Fibroblast of mammary gland (primary cell): ENCODE measurements at regions not wholly inside any gene's neighbourhood (a gene's known extent, or its start where the extent isn't known, plus 50 kb on each side); places are given as distances from the start of the nearest gene placed in this dataset.

Experiments
- DNase-seq: peaks from one replicate; pipeline ENCODE4 v3.0.0-alpha.2; 2010; ENCODE audit warnings: low read depth
- H3K4me3 ChIP-seq: 2 replicates; pipeline ENCODE4 v1.5.1; 2011; ENCODE audit warnings: low read depth, mild to moderate bottlenecking, low read length, moderate library complexity; ENCODE audit not compliant: control insufficient read depth
- TF ChIP-seq, protein P1 (sequence below): conservative IDR thresholded peaks from 2 replicates; pipeline ENCODE4 v1.5.1; 2011; ENCODE audit warnings: low read depth, low read length, inconsistent platforms; ENCODE audit not compliant: control insufficient read depth, insufficient read depth

DNA sequence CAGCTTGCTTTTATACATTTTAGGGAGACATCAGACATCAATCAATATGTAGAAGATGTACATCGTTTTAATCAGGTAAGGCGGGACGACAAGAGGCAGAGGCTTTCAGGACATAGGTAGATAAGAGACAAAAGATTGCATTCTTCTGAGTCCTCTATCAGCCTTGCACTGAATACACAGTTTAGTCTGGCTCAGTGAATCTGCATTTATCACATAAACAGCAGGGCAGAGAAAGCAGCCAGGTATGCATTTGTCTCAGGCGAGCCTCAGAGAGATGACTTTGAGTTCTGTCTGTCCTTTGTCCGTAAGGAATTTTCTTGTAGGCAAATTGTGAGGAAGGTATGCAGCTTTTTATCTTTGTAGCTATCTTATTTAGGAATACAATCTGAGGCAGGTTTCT lies 202.8 kb upstream of the TAS2R1 start:
- no peak overlapping the region for H3K4me3 ChIP-seq
- TF ChIP-seq, protein P1, sequence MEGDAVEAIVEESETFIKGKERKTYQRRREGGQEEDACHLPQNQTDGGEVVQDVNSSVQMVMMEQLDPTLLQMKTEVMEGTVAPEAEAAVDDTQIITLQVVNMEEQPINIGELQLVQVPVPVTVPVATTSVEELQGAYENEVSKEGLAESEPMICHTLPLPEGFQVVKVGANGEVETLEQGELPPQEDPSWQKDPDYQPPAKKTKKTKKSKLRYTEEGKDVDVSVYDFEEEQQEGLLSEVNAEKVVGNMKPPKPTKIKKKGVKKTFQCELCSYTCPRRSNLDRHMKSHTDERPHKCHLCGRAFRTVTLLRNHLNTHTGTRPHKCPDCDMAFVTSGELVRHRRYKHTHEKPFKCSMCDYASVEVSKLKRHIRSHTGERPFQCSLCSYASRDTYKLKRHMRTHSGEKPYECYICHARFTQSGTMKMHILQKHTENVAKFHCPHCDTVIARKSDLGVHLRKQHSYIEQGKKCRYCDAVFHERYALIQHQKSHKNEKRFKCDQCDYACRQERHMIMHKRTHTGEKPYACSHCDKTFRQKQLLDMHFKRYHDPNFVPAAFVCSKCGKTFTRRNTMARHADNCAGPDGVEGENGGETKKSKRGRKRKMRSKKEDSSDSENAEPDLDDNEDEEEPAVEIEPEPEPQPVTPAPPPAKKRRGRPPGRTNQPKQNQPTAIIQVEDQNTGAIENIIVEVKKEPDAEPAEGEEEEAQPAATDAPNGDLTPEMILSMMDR = no peak
- no peak for DNase-seq

GRCh38 chr5:9831823-9832222 lies 201.7 kb upstream of the TAS2R1 start:
- no peak overlapping the region for H3K4me3 ChIP-seq
- DNase-seq = no peak
- TF ChIP-seq, protein P1 = no peak

DNA sequence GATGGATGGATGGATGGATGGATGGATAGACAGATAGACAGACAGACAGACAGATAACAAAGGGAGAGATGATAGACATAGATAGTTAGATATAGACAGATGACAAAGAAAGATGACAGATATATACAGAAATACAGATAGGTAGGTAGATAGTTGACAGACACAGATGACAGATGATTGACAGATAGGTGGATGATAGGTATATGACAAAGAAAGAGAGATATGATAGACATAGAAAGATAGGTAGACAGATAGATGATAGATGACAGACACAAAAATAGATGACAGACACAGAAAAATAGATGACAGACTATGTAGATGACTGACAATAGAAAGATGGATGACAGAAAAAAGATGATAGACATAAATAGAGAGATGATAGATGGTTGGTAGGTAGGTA lies 200.0 kb upstream of the TAS2R1 start:
- TF ChIP-seq, protein P1 = no peak
- DNase-seq = no peak
- H3K4me3 ChIP-seq = no peak overlapping the region

DNA sequence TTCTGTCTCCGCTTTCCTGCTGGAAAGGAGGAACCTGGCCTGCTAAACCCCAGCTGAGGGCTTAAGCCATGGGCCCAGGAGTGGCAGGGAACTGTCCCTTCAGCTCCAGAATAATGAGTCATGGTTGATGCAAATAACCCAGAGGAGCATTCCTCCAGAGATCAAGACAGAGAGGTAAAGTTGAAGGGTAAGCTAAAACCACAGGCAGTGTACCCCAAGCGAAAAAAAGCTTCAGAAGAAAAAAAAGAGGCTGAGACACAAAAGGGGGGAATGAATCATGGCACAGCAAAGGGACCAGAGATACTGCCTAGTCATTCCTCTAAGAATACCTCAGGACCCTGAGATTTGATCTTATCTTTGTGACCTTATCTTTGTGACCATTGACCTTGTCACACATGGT lies 199.5 kb upstream of the TAS2R1 start:
- TF ChIP-seq, protein P1 = no peak
- DNase-seq = no peak
- no peak overlapping the region for H3K4me3 ChIP-seq

DNA sequence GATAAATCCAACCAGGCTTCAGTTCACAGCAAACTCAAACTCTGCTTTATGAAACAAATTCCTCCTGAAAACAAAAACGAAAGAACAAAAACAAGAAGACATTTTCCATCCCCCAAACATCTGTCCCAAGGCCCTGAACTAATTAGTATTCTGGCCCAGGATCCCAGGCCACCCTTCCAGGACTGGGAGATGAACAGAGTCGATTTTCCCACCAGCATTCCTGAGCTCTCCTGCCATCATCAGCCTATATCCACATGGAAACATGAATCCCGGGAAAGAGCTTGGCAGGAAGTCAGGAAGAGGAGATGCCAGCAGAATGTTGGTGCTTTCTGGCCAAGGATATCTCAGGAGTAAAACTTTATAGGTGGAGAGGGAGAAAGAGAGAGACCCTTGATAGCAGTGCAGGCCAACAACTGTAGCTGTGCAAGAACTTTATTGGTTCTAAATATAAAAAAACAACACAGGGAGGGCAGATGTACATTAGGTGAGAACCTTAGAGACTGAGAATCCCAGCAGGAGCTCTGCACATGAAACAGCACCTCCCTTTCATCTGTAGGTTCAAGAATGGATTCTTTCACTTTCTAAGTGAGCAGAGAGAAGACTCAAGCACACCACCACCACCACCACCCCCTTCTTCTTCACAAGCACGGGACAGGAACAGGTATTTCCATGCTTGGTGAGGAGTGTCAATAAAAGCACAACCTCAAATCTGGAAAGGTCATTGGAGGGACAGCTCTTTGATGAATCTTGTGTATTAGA lies 190.7 kb upstream of the TAS2R1 start:
- H3K4me3 ChIP-seq = no peak overlapping the region
- DNase-seq = peak; percentile 3
- TF ChIP-seq, protein P1 = no peak

DNA sequence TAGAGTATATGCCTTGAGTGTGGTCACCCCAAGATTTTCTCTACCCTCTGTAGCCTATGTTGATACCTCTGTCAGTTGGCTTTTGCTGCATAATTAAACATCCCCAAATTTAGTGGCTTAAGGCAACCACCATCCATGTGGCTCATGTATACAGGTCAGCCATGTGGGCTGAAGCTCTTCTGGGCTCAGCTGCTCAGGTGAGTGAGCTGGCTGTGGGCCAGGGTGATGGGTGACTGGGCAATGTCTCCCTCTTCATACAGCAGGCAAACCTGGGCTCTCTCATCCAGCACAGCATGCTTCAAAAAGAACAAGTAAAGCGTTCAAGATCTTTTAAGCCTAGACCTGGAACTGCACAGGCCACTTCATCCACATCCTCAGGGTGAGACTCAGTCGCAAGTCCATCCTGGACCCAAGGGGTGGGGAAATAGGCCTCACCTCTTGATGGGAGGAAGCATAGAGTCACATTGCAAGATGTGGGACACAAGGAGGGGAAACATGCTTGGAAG lies 188.2 kb upstream of the TAS2R1 start:
- no peak overlapping the region for H3K4me3 ChIP-seq
- TF ChIP-seq, protein P1 = no peak
- DNase-seq = no peak
